T-cell (primary cell): ENCODE measurements at regions not wholly inside any gene's neighbourhood (a gene's known extent, or its start where the extent isn't known, plus 50 kb on each side); places are given as distances from the start of the nearest gene placed in this dataset.
A peak's percentile ranks its signal among the peaks of the same experiment; 100 is the strongest.

Experiments
- ATAC-seq, 4 experiments: fragments of 200-7000 bp in 3 of 4; fragments of 150-1000 bp in 1 of 4; cut with Tn5 transposase; replicated peaks in 1 of 4; 1 replicate in 3 of 4; 2 replicates in 1 of 4; pipeline ENCODE4 v1.10.0; 2021; ENCODE audit warnings: moderate library complexity in 3 of 4, mild to moderate bottlenecking in 2 of 4, moderate number of reproducible peaks in 1 of 4
- CTCF ChIA-PET, 2 donors: fragments of 300-600 bp; sonication (Branson Sonifier 250); formaldehyde crosslinking; loops; one replicate each; lab custom pipeline; 2022; ENCODE audit warnings: antibody characterized with exemption in 2 of 2; lab: Charles Lee
- POLR2A ChIA-PET, 2 donors: fragments of 300-600 bp; sonication (Branson Sonifier 250); formaldehyde crosslinking; loops; one replicate each; lab custom pipeline; 2022; ENCODE audit warnings: antibody characterized with exemption in 2 of 2; lab: Charles Lee
- DNase-seq, 35 experiments: peaks; one replicate each; pipeline versions ENCODE4 v3.0.0 to v3.0.0-alpha.2; 2013 to 2023
- H3K27ac ChIP-seq: one replicate; pipeline ENCODE4 v1.5.1; 2013; ENCODE audit warnings: low read length
- H3K27me3 ChIP-seq, 2 experiments: replicated peaks in 1 of 2; 1 replicate in 1 of 2; 2 replicates in 1 of 2; pipeline versions ENCODE4 v1.6.1 to v1.7.0; 2013; ENCODE audit warnings: low read length in 1 of 2, mixed read lengths in 1 of 2; ENCODE audit not compliant: control insufficient read depth in 2 of 2, insufficient read depth in 2 of 2; ENCODE audit errors: extremely low read depth in 1 of 2
- H3K36me3 ChIP-seq, 2 donors: 1 replicate in 1 of 2; 2 replicates in 1 of 2; pipeline versions ENCODE4 v1.6.1 to v1.7.0; 2013; ENCODE audit warnings: low read length in 1 of 2; ENCODE audit not compliant: control insufficient read depth in 2 of 2, insufficient read depth in 1 of 2; ENCODE audit errors: extremely low read depth in 1 of 2
- H3K4me1 ChIP-seq, 2 experiments: 1 replicate in 1 of 2; 2 replicates in 1 of 2; pipeline versions ENCODE4 v1.6.1 to v1.7.0; 2013; ENCODE audit warnings: low read length in 2 of 2, mixed read lengths in 1 of 2; ENCODE audit not compliant: insufficient read depth in 2 of 2, control insufficient read depth in 1 of 2; ENCODE audit errors: extremely low read depth in 1 of 2
- H3K4me3 ChIP-seq, 2 donors: 1 replicate in 1 of 2; 2 replicates in 1 of 2; pipeline versions ENCODE4 v1.5.1 to v1.7.0; 2013; ENCODE audit warnings: mild to moderate bottlenecking in 2 of 2, low read length in 1 of 2, moderate library complexity in 1 of 2; ENCODE audit not compliant: control insufficient read depth in 1 of 2; ENCODE audit errors: extremely low read depth in 1 of 2
- H3K9me3 ChIP-seq: 2 replicates; pipeline ENCODE4 v1.7.0; 2013
- H3K27ac Mint-ChIP-seq, 2 donors: one replicate each; pipeline ENCODE4 v1.8.0; 2020 to 2021; ENCODE audit warnings: mild to moderate bottlenecking in 2 of 2, mixed read lengths in 2 of 2
- H3K27me3 Mint-ChIP-seq, 2 donors: one replicate each; pipeline ENCODE4 v1.8.0; 2021 to 2022; ENCODE audit warnings: mixed read lengths in 2 of 2
- H3K36me3 Mint-ChIP-seq: one replicate; pipeline ENCODE4 v1.8.0; 2021; ENCODE audit warnings: mixed read lengths
- H3K4me1 Mint-ChIP-seq, 3 donors: one replicate each; pipeline ENCODE4 v1.8.0; 2020 to 2022; ENCODE audit warnings: mixed read lengths in 3 of 3, mild to moderate bottlenecking in 1 of 3
- H3K4me3 Mint-ChIP-seq, 3 donors: one replicate each; pipeline ENCODE4 v1.8.0; 2020 to 2022; ENCODE audit warnings: mild to moderate bottlenecking in 3 of 3, mixed read lengths in 3 of 3, moderate library complexity in 3 of 3
- H3K9me3 Mint-ChIP-seq, 3 donors: one replicate each; pipeline ENCODE4 v1.8.0; 2020 to 2022; ENCODE audit warnings: mixed read lengths in 3 of 3
- WGBS: methylation state at CpG from one replicate; pipeline ENCODE4 v1.1.5; 2013; ENCODE audit warnings: missing lambda C conversion rate; ENCODE audit not compliant: insufficient coverage; 5-methylcytosine and 5-hydroxymethylcytosine counted together

- H3K36me3 Mint-ChIP-seq = no peaks in the 10 kb centered on the region
- ChIA-PET POLR2A (no interaction called here), CTCF (no interaction called here)
- no peak for ATAC-seq
- no peak for DNase-seq
- Histone ChIP-seq H3K9me3 (no peaks in the 10 kb centered on the region), H3K27ac (no peak overlapping the region), H3K27me3 (peaks cover 0 to 4% of the 10 kb centered on the region in 2 experiments), H3K4me1 (no peaks in the 10 kb centered on the region), H3K36me3 (no peaks in the 10 kb centered on the region), H3K4me3 (no peak overlapping the region)
- H3K4me1 Mint-ChIP-seq = no peaks in the 10 kb centered on the region
- no peak overlapping the region for H3K4me3 Mint-ChIP-seq
- H3K27ac Mint-ChIP-seq = no peak overlapping the region
- H3K27me3 Mint-ChIP-seq = no peaks in the 10 kb centered on the region
- H3K9me3 Mint-ChIP-seq = no peaks in the 10 kb centered on the region
Measured at GRCh38 chr11:92852229-92852628, 117.2 kb upstream of the MTNR1B start.

DNA sequence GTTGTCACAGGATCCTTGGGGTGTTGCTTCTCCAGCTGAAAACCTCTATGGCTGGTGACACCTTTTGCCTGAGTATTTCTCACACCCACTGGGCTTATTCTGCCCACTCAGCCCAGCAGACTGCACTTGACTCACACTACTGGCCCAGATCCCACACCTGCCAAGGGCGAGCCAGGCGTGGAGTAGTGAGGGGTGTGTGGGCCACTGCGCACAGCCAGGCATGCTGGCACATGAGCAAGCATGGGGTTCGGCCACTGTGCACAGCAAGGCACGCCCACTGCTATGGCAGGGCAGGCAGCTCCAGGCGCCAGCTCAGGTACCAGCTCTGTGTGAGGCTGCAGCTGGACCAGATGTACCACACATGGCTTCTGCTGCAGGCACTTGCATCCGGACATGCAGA is 116.5 kb upstream of the MTNR1B start:
- POLR2A ChIA-PET = no interaction called here
- no peaks in the 10 kb centered on the region for H3K4me1 ChIP-seq
- CTCF ChIA-PET = no interaction called here

GRCh38 chr11:92854162-92854561 is 115.3 kb upstream of the MTNR1B start:
- no peak for ATAC-seq
- POLR2A ChIA-PET = no interaction called here
- WGBS = 90% methylated on average over 2 of the region's 5 CpGs

More for the DNA sequence above, 116.5 kb upstream of the MTNR1B start:
- no peak overlapping the region for H3K4me3 Mint-ChIP-seq
- no peaks in the 10 kb centered on the region for H3K27me3 Mint-ChIP-seq
- Histone ChIP-seq H3K36me3 (no peaks in the 10 kb centered on the region), H3K4me3 (no peak overlapping the region), H3K27me3 (peaks cover 0 to 4% of the 10 kb centered on the region in 2 experiments), H3K27ac (no peak overlapping the region), H3K9me3 (no peaks in the 10 kb centered on the region)
- H3K9me3 Mint-ChIP-seq = no peaks in the 10 kb centered on the region
- no peaks in the 10 kb centered on the region for H3K4me1 Mint-ChIP-seq
- no peak overlapping the region for H3K27ac Mint-ChIP-seq
- no peaks in the 10 kb centered on the region for H3K36me3 Mint-ChIP-seq
- peak in 1 of 4 experiments; percentile 28 for ATAC-seq
- no peak for DNase-seq
- WGBS = 98% methylated on average over 6 of the region's 7 CpGs

GRCh38 chr11:92854952-92855351 is 114.5 kb upstream of the MTNR1B start:
- Mint-ChIP-seq H3K27ac (no peak overlapping the region), H3K9me3 (no peaks in the 10 kb centered on the region), H3K4me1 (no peaks in the 10 kb centered on the region), H3K36me3 (no peaks in the 10 kb centered on the region), H3K4me3 (no peak overlapping the region), H3K27me3 (no peaks in the 10 kb centered on the region)
- CTCF ChIA-PET = no interaction called here
- POLR2A ChIA-PET = no interaction called here
- 33% methylated on average over 1 of the region's 3 CpGs for WGBS
- H3K27me3 ChIP-seq = peaks cover 0 to 4% of the 10 kb centered on the region in 2 experiments
- ATAC-seq = no peak
- no peaks in the 10 kb centered on the region for H3K9me3 ChIP-seq
- H3K27ac ChIP-seq = no peak overlapping the region
- no peaks in the 10 kb centered on the region for H3K4me1 ChIP-seq
- H3K4me3 ChIP-seq = no peak overlapping the region
- DNase-seq = no peak
- H3K36me3 ChIP-seq = no peaks in the 10 kb centered on the region

More at GRCh38 chr11:92854162-92854561, 115.3 kb upstream of the MTNR1B start:
- Mint-ChIP-seq H3K36me3 (no peaks in the 10 kb centered on the region), H3K9me3 (no peaks in the 10 kb centered on the region), H3K27ac (no peak overlapping the region), H3K4me3 (no peak overlapping the region), H3K4me1 (no peaks in the 10 kb centered on the region), H3K27me3 (no peaks in the 10 kb centered on the region)
- no peak for DNase-seq
- H3K9me3 ChIP-seq = no peaks in the 10 kb centered on the region
- CTCF ChIA-PET = no interaction called here
- peaks cover 0 to 4% of the 10 kb centered on the region in 2 experiments for H3K27me3 ChIP-seq
- H3K27ac ChIP-seq = no peak overlapping the region
- no peaks in the 10 kb centered on the region for H3K36me3 ChIP-seq
- H3K4me1 ChIP-seq = no peaks in the 10 kb centered on the region
- H3K4me3 ChIP-seq = no peak overlapping the region

GRCh38 chr11:92855607-92856405 is 113.6 kb upstream of the MTNR1B start:
- Mint-ChIP-seq H3K27me3 (no peaks in the 10 kb centered on the region), H3K9me3 (no peaks in the 10 kb centered on the region), H3K27ac (no peak overlapping the region), H3K36me3 (no peaks in the 10 kb centered on the region), H3K4me3 (no peak overlapping the region), H3K4me1 (no peaks in the 10 kb centered on the region)
- Histone ChIP-seq H3K9me3 (no peaks in the 10 kb centered on the region), H3K27ac (no peak overlapping the region), H3K27me3 (peaks cover 0 to 4% of the 10 kb centered on the region in 2 experiments), H3K36me3 (no peaks in the 10 kb centered on the region), H3K4me3 (no peak overlapping the region), H3K4me1 (no peaks in the 10 kb centered on the region)
- no CpG with 5 or more reads among the region's 2 CpGs for WGBS
- DNase-seq (no peak), ATAC-seq (no peak)
- POLR2A ChIA-PET = no interaction called here
- CTCF ChIA-PET = no interaction called here

GRCh38 chr11:92857407-92857806 is 112.0 kb upstream of the MTNR1B start:
- no peaks in the 10 kb centered on the region for H3K9me3 Mint-ChIP-seq
- ATAC-seq (no peak), DNase-seq (no peak)
- no peak overlapping the region for H3K27ac Mint-ChIP-seq
- no peaks in the 10 kb centered on the region for H3K36me3 Mint-ChIP-seq
- H3K4me3 Mint-ChIP-seq = no peak overlapping the region
- peaks cover 0 to 4% of the 10 kb centered on the region in 2 experiments for H3K27me3 ChIP-seq
- no peak overlapping the region for H3K4me3 ChIP-seq
- H3K36me3 ChIP-seq = no peaks in the 10 kb centered on the region
- H3K27ac ChIP-seq = no peak overlapping the region
- H3K27me3 Mint-ChIP-seq = no peaks in the 10 kb centered on the region
- POLR2A ChIA-PET = no interaction called here
- no peaks in the 10 kb centered on the region for H3K9me3 ChIP-seq
- CTCF ChIA-PET = no interaction called here
- no peaks in the 10 kb centered on the region for H3K4me1 Mint-ChIP-seq
- 20% methylated on average over 1 of the region's 2 CpGs for WGBS
- no peaks in the 10 kb centered on the region for H3K4me1 ChIP-seq
